Osteoblast (primary cell): ENCODE measurements at regions not wholly inside any gene's neighbourhood (a gene's known extent, or its start where the extent isn't known, plus 50 kb on each side); places are given as distances from the start of the nearest gene placed in this dataset.

Experiments
- DNase-seq: peaks from one replicate; pipeline ENCODE4 v3.0.0; 2011; ENCODE audit warnings: low spot score, mixed read lengths; ENCODE audit not compliant: insufficient read length; ENCODE audit errors: missing footprints
- H2AFZ ChIP-seq: 2 replicates; pipeline ENCODE4 v1.6.0; 2011; ENCODE audit warnings: mild to moderate bottlenecking, low read length
- H3K27ac ChIP-seq: 2 replicates; pipeline ENCODE4 v1.5.1; 2011; ENCODE audit warnings: mild to moderate bottlenecking, low read depth, low read length, moderate library complexity
- H3K27me3 ChIP-seq: 2 replicates; pipeline ENCODE4 v1.6.0; 2012; ENCODE audit warnings: mild to moderate bottlenecking, control low read depth, inconsistent platforms, low read length, moderate library complexity; ENCODE audit not compliant: insufficient read depth
- H3K36me3 ChIP-seq: 2 replicates; pipeline ENCODE4 v1.5.1; 2011; ENCODE audit warnings: mild to moderate bottlenecking, low read length, control low read depth, moderate library complexity; ENCODE audit not compliant: insufficient read depth
- H3K4me1 ChIP-seq: 2 replicates; pipeline ENCODE4 v1.5.1; 2011; ENCODE audit warnings: mild to moderate bottlenecking, low read length, control low read depth, moderate library complexity; ENCODE audit not compliant: insufficient read depth
- H3K4me2 ChIP-seq: 2 replicates; pipeline ENCODE4 v1.6.0; 2011; ENCODE audit warnings: mild to moderate bottlenecking, low read length; ENCODE audit not compliant: insufficient read depth
- H3K4me3 ChIP-seq: fragments of 200-600 bp; sonication (generic); 3 replicates; pipeline ENCODE4 v1.5.1; 2012; ENCODE audit warnings: mild to moderate bottlenecking, low read length, inconsistent platforms; ENCODE audit not compliant: insufficient read depth
- H3K79me2 ChIP-seq: 2 replicates; pipeline ENCODE4 v1.6.0; 2012; ENCODE audit warnings: mild to moderate bottlenecking, low read length, control low read depth, inconsistent platforms; ENCODE audit not compliant: insufficient read depth
- H3K9me3 ChIP-seq: 2 replicates; pipeline ENCODE4 v1.5.1; 2011; ENCODE audit warnings: low read depth, low read length, control low read depth
- H4K20me1 ChIP-seq: 2 replicates; pipeline ENCODE4 v1.6.0; 2012; ENCODE audit warnings: mild to moderate bottlenecking, low read length, control low read depth; ENCODE audit not compliant: insufficient read depth
- CTCF ChIP-seq: IDR thresholded peaks from 2 replicates; pipeline ENCODE4 v1.5.1; 2011; ENCODE audit warnings: mild to moderate bottlenecking, low read depth, low read length, moderate library complexity; ENCODE audit errors: extremely low read depth

- Histone ChIP-seq H4K20me1 (no peaks in the 10 kb centered on the region), H3K4me1 (no peaks in the 10 kb centered on the region), H3K9me3 (peaks cover 5% of the 10 kb centered on the region), H3K27me3 (no peaks in the 10 kb centered on the region), H3K36me3 (no peaks in the 10 kb centered on the region), H3K79me2 (no peaks in the 10 kb centered on the region), H2AFZ (no peak overlapping the region), H3K4me3 (no peak overlapping the region), H3K4me2 (no peak overlapping the region), H3K27ac (no peak overlapping the region)
- TF ChIP-seq CTCF = no peak
- peak; percentile 45 for DNase-seq
Measured at GRCh38 chr18:78925557-78926242, 53.9 kb upstream of the SALL3 start.

DNA sequence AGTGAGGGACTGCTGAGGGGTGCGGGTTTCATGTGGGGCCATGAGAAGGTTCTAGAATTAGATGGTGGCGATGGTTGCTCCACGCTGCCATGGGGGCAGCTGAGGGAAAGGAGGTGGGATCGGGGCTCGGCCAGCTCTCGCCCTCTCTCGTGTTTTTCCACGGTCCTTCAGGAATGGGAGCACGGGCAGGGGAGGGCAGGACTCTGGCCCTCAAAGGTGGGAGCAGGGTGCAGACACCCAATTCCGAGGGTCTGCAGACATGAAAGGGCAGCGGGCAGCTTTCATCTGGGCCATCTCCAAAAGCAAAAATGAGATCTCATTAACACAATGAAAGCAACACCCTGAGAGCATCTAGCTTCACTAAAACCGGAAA lies 53.4 kb upstream of the SALL3 start:
- no peak overlapping the region for H3K27ac ChIP-seq
- H3K9me3 ChIP-seq = peaks cover 5% of the 10 kb centered on the region
- no peak overlapping the region for H3K4me3 ChIP-seq
- no peak for TF ChIP-seq CTCF
- H3K4me1 ChIP-seq = no peaks in the 10 kb centered on the region
- no peaks in the 10 kb centered on the region for H3K79me2 ChIP-seq
- H4K20me1 ChIP-seq = no peaks in the 10 kb centered on the region
- no peaks in the 10 kb centered on the region for H3K27me3 ChIP-seq
- DNase-seq = peak; percentile 35
- H3K4me2 ChIP-seq = no peak overlapping the region
- no peak overlapping the region for H2AFZ ChIP-seq
- no peaks in the 10 kb centered on the region for H3K36me3 ChIP-seq

DNA sequence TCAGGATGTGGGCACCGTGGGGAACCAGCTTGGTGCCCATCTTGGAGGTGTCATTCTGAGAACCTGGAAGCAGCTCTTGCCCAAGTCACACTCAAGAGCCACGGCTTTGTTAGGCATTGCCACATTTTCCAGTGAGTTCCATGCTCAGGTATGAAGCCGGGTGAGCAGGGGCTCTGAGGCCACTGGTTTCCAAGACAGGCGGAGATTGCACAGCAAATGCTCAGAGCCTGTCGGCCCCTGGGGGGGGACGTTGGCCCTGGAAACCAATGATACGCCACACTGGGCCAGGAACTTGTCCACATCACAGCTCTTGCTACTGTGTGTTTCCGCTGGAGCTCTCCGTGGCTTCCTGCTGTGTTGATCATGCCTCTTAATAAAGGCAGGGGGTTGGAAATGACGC lies 52.5 kb upstream of the SALL3 start:
- no peak for TF ChIP-seq CTCF
- H3K79me2 ChIP-seq = no peaks in the 10 kb centered on the region
- H4K20me1 ChIP-seq = no peaks in the 10 kb centered on the region
- no peaks in the 10 kb centered on the region for H3K4me1 ChIP-seq
- peak; percentile 56 for DNase-seq
- H3K27me3 ChIP-seq = no peaks in the 10 kb centered on the region
- no peak overlapping the region for H3K4me3 ChIP-seq
- H2AFZ ChIP-seq = no peak overlapping the region
- no peak overlapping the region for H3K4me2 ChIP-seq
- H3K27ac ChIP-seq = no peak overlapping the region
- H3K9me3 ChIP-seq = peaks cover 5% of the 10 kb centered on the region
- H3K36me3 ChIP-seq = no peaks in the 10 kb centered on the region

- Histone ChIP-seq H4K20me1 (no peaks in the 10 kb centered on the region), H2AFZ (no peak overlapping the region), H3K4me1 (no peaks in the 10 kb centered on the region), H3K9me3 (peaks cover 5% of the 10 kb centered on the region), H3K4me3 (no peak overlapping the region), H3K79me2 (no peaks in the 10 kb centered on the region), H3K4me2 (no peak overlapping the region), H3K27ac (no peak overlapping the region), H3K27me3 (no peaks in the 10 kb centered on the region), H3K36me3 (no peaks in the 10 kb centered on the region)
- no peak for DNase-seq
- no peak for TF ChIP-seq CTCF
Measured at GRCh38 chr18:78927616-78928015, 52.0 kb upstream of the SALL3 start.
